GM12878 (cell line): ENCODE measurements at regions not wholly inside any gene's neighbourhood (a gene's known extent, or its start where the extent isn't known, plus 50 kb on each side); places are given as distances from the start of the nearest gene placed in this dataset.

Experiments used
- CEBPB ChIP-seq, 2 experiments: fragments of 150-350 bp in 1 of 2; IDR thresholded peaks; 2 replicates each; pipeline ENCODE4 v1.6.1; 2012 to 2014; ENCODE audit warnings: low read depth in 2 of 2, low read length in 2 of 2, borderline replicate concordance in 1 of 2, inconsistent platforms in 1 of 2
- CHD2 ChIP-seq: IDR thresholded peaks from 2 replicates; pipeline ENCODE4 v1.6.1; 2011; ENCODE audit warnings: low read depth, low read length, improper control_type of control experiment, borderline replicate concordance
- EZH2 ChIP-seq: IDR thresholded peaks from 2 replicates; pipeline ENCODE4 v1.6.1; 2012; ENCODE audit warnings: low read depth, mild to moderate bottlenecking, control low read depth, inconsistent platforms, low read length, borderline replicate concordance; ENCODE audit not compliant: control insufficient read depth
- POLR2A ChIP-seq: IDR thresholded peaks from 2 replicates; pipeline ENCODE4 v1.6.1; 2011; ENCODE audit warnings: low read depth, mild to moderate bottlenecking, low read length
- SMARCA5 ChIP-seq: fragments of 450-650 bp; IDR thresholded peaks from 2 replicates; pipeline ENCODE4 v1.6.1; 2017; ENCODE audit warnings: mild to moderate bottlenecking
- TF ChIP-seq, protein P1 (sequence below), 3 experiments: IDR thresholded peaks in 2 of 3; conservative IDR thresholded peaks in 1 of 3; 2 replicates each; pipeline ENCODE4 v1.5.1; 2011; ENCODE audit warnings: low read depth in 3 of 3, low read length in 3 of 3, mild to moderate bottlenecking in 3 of 3, control low read depth in 2 of 3, moderate library complexity in 2 of 3, inconsistent platforms in 1 of 3, mixed read lengths in 1 of 3; ENCODE audit not compliant: control insufficient read depth in 2 of 3, insufficient read depth in 1 of 3; ENCODE audit errors: extremely low read depth in 1 of 3

DNA sequence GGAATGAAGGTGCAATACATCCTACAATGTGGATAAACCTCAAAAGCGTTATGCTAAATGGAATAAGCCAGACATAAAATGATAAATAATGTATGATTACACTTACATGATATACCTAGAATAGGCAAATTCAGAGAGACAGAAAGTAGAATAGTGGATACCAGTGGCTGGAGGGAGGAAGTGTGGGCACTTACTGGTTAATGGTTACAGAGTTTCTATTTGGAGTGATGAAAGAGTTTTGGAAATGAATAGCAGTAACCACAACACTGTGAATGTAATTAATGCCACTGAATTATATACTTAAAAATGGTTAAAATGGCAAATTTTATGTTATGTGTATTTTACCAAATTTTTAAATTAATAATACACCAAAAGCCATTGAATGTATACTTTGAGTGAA lies 71.4 kb upstream of the CST7 start:
- TF ChIP-seq CHD2 (no peak), CEBPB (IDR thresholded peaks at IDR 0.05; ENCODE audit: borderline replicate concordance in 1 of 2, low read depth in 2 of 2, low read length in 2 of 2) (no peak), POLR2A (no peak), SMARCA5 (no peak), EZH2 (no peak)
- TF ChIP-seq, protein P1, sequence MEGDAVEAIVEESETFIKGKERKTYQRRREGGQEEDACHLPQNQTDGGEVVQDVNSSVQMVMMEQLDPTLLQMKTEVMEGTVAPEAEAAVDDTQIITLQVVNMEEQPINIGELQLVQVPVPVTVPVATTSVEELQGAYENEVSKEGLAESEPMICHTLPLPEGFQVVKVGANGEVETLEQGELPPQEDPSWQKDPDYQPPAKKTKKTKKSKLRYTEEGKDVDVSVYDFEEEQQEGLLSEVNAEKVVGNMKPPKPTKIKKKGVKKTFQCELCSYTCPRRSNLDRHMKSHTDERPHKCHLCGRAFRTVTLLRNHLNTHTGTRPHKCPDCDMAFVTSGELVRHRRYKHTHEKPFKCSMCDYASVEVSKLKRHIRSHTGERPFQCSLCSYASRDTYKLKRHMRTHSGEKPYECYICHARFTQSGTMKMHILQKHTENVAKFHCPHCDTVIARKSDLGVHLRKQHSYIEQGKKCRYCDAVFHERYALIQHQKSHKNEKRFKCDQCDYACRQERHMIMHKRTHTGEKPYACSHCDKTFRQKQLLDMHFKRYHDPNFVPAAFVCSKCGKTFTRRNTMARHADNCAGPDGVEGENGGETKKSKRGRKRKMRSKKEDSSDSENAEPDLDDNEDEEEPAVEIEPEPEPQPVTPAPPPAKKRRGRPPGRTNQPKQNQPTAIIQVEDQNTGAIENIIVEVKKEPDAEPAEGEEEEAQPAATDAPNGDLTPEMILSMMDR (IDR thresholded peaks at IDR 0.05 in 2 of 3, conservative IDR thresholded peaks at IDR 0.05 in 1 of 3; ENCODE audit: control insufficient read depth in 2 of 3, extremely low read depth in 1 of 3, insufficient read depth in 1 of 3, low read depth in 3 of 3, low read length in 3 of 3): no peak
